Lower lobe of right lung (tissue), 2 donors: ENCODE measurements at regions not wholly inside any gene's neighbourhood (a gene's known extent, or its start where the extent isn't known, plus 50 kb on each side); places are given as distances from the start of the nearest gene placed in this dataset.

Experiments used
- ATAC-seq, 2 donors: fragments of 200-7000 bp; cut with Tn5 transposase; one replicate each; pipeline ENCODE4 v1.9.1; 2020 to 2022; ENCODE audit warnings: mild to moderate bottlenecking in 2 of 2, moderate library complexity in 2 of 2
- DNase-seq: peaks from one replicate; pipeline ENCODE4 v3.0.0-alpha.2; 2020
- H3K27ac ChIP-seq: fragments of 200-600 bp; one replicate; pipeline ENCODE4 v1.8.0; 2022
- H3K27me3 ChIP-seq: fragments of 200-600 bp; one replicate; pipeline ENCODE4 v1.8.0; 2022; ENCODE audit warnings: low read depth
- H3K36me3 ChIP-seq: fragments of 200-600 bp; one replicate; pipeline ENCODE4 v1.8.0; 2022; ENCODE audit warnings: mild to moderate bottlenecking
- H3K4me1 ChIP-seq: fragments of 200-600 bp; one replicate; pipeline ENCODE4 v1.8.0; 2022
- H3K4me3 ChIP-seq: fragments of 200-600 bp; one replicate; pipeline ENCODE4 v1.8.0; 2022; ENCODE audit warnings: mild to moderate bottlenecking
- H3K9me3 ChIP-seq: fragments of 200-600 bp; one replicate; pipeline ENCODE4 v1.8.0; 2022
- CTCF ChIP-seq: fragments of 200-600 bp; IDR thresholded peaks from one replicate; pipeline ENCODE4 v1.8.0; 2022; ENCODE audit warnings: antibody characterized with exemption, mild to moderate bottlenecking
- intact Hi-C: fragments of 100-400 bp; cut with DNase I; formaldehyde crosslinking; loops from one replicate; pipeline ENCODE4 v1.11.0; 2022
- donor health status: DM: no; HTN: yes; CAD: no; lungs with severe emphysema.

GRCh38 chr12:124422142-124422569, 127.3 kb downstream of the RFLNA start:
- peaks cover 85% of the 10 kb centered on the region for H3K36me3 ChIP-seq
- TF ChIP-seq CTCF: no peak
- H3K9me3 ChIP-seq: no peaks in the 10 kb centered on the region
- intact Hi-C loops: no loop called here
- peak overlapping the region; percentile 35 for H3K4me3 ChIP-seq
- peak; percentile 74 for DNase-seq
- H3K27me3 ChIP-seq: no peaks in the 10 kb centered on the region
- H3K27ac ChIP-seq: peak overlapping the region; percentile 92
- H3K4me1 ChIP-seq: peaks cover 38% of the 10 kb centered on the region
- ATAC-seq: peak; percentile 49 to 54

- Histone ChIP-seq H3K36me3 (peaks cover 75% of the 10 kb centered on the region), H3K9me3 (no peaks in the 10 kb centered on the region), H3K27ac (peak overlapping the region; percentile 92), H3K4me1 (peaks cover 32% of the 10 kb centered on the region), H3K27me3 (no peaks in the 10 kb centered on the region), H3K4me3 (no peak overlapping the region)
- no peak for DNase-seq
- intact Hi-C loops: no loop called here
- ATAC-seq: no peak
- no peak for TF ChIP-seq CTCF
Measured at GRCh38 chr12:124420996-124421674, 126.2 kb downstream of the RFLNA start.

- Histone ChIP-seq H3K4me1 (peaks cover 32% of the 10 kb centered on the region), H3K9me3 (no peaks in the 10 kb centered on the region)
- no peak for ATAC-seq
Measured at GRCh38 chr12:124420041-124420995, 125.4 kb downstream of the RFLNA start.

GRCh38 chr12:124419292-124420040, 124.6 kb downstream of the RFLNA start:
- Histone ChIP-seq H3K9me3 (no peaks in the 10 kb centered on the region), H3K4me3 (no peak overlapping the region), H3K36me3 (peaks cover 71% of the 10 kb centered on the region), H3K27ac (peak overlapping the region; percentile 38), H3K4me1 (peaks cover 27% of the 10 kb centered on the region), H3K27me3 (no peaks in the 10 kb centered on the region)
- no peak for TF ChIP-seq CTCF
- intact Hi-C loops: no loop called here
- DNase-seq (no peak), ATAC-seq (no peak)

More at GRCh38 chr12:124420041-124420995, 125.4 kb downstream of the RFLNA start:
- no peak for DNase-seq
- H3K36me3 ChIP-seq: peaks cover 74% of the 10 kb centered on the region
- no peak overlapping the region for H3K4me3 ChIP-seq
- no peak for TF ChIP-seq CTCF
- H3K27me3 ChIP-seq: no peaks in the 10 kb centered on the region
- intact Hi-C loops: no loop called here
- H3K27ac ChIP-seq: peak overlapping the region; percentile 92

GRCh38 chr12:124418791-124419190, 123.9 kb downstream of the RFLNA start:
- TF ChIP-seq CTCF: no peak
- Histone ChIP-seq H3K4me3 (no peak overlapping the region), H3K27ac (no peak overlapping the region), H3K9me3 (no peaks in the 10 kb centered on the region), H3K36me3 (peaks cover 71% of the 10 kb centered on the region), H3K4me1 (peaks cover 23% of the 10 kb centered on the region), H3K27me3 (no peaks in the 10 kb centered on the region)
- intact Hi-C loops: no loop called here
- DNase-seq (no peak), ATAC-seq (no peak)
